Gastrocnemius medialis (tissue), 4 donors: ENCODE measurements at regions not wholly inside any gene's neighbourhood (a gene's known extent, or its start where the extent isn't known, plus 50 kb on each side); places are given as distances from the start of the nearest gene placed in this dataset.
"Not testable (repeated sequence)": the region's sequence is repeated elsewhere in the genome, so short reads cannot be mapped to it uniquely, and the experiment has no call there.

Source experiments
- ATAC-seq, 2 donors: fragments of 150-250 bp; one replicate each; pipeline ENCODE4 v1.9.1; 2016
- DNase-seq, 2 donors: peaks; one replicate each; pipeline ENCODE4 v3.0.0-alpha.2; 2019
- H3K27ac ChIP-seq, 4 donors: fragments of 200-600 bp; sonication (generic); 1 replicate in 1 of 4; 2 replicates in 3 of 4; pipeline ENCODE4 v1.5.1; 2016 to 2018; ENCODE audit warnings: mild to moderate bottlenecking in 2 of 4, moderate library complexity in 1 of 4
- H3K27me3 ChIP-seq, 3 donors: fragments of 200-600 bp; sonication (generic) in 2 of 3; 1 replicate in 1 of 3; 2 replicates in 2 of 3; pipeline versions ENCODE4 v1.5.1 to v1.6.0; 2016 to 2019; ENCODE audit warnings: mild to moderate bottlenecking in 1 of 3, moderate library complexity in 1 of 3
- H3K36me3 ChIP-seq, 2 donors: fragments of 200-600 bp; sonication (generic) in 1 of 2; one replicate each; pipeline ENCODE4 v1.5.1; 2017 to 2018
- H3K4me1 ChIP-seq, 2 donors: fragments of 200-600 bp; sonication (generic) in 1 of 2; one replicate each; pipeline ENCODE4 v1.5.1; 2016 to 2017; ENCODE audit warnings: mild to moderate bottlenecking in 2 of 2
- H3K4me3 ChIP-seq, 4 donors: fragments of 200-600 bp; sonication (generic) in 3 of 4; 1 replicate in 1 of 4; 2 replicates in 3 of 4; pipeline ENCODE4 v1.5.1; 2016 to 2019; ENCODE audit warnings: mild to moderate bottlenecking in 2 of 4
- H3K9me3 ChIP-seq, 3 donors: fragments of 200-600 bp; sonication (generic) in 2 of 3; 1 replicate in 1 of 3; 2 replicates in 2 of 3; pipeline ENCODE4 v1.5.1; 2016 to 2019
- CTCF ChIP-seq, 5 experiments: fragments of 450-650 bp in 3 of 5; fragments of 200-600 bp in 2 of 5; sonication (generic) in 2 of 5; IDR thresholded peaks in 4 of 5; conservative IDR thresholded peaks in 1 of 5; 1 replicate in 4 of 5; 2 replicates in 1 of 5; pipeline ENCODE4 v1.5.1; 2016 to 2019; ENCODE audit warnings: antibody characterized with exemption in 5 of 5, mild to moderate bottlenecking in 3 of 5, moderate library complexity in 3 of 5
- POLR2A ChIP-seq, 2 donors: fragments of 450-650 bp; IDR thresholded peaks; one replicate each; pipeline ENCODE4 v1.6.1; 2017; ENCODE audit warnings: antibody characterized with exemption in 2 of 2, mild to moderate bottlenecking in 2 of 2, moderate library complexity in 2 of 2
- in situ Hi-C, 4 donors: fragments of 200-750 bp; cut with MboI; loops; one replicate each; pipeline versions ENCODE4 v1.15.0 to v1.8.0; 2017; ENCODE audit warnings: low sequenced_read_pairs in 4 of 4
- intact Hi-C: fragments of 100-400 bp; cut with DNase I; formaldehyde crosslinking; loops from one replicate; pipeline ENCODE4 v1.15.1; 2023; ENCODE audit warnings: low total_unique reads

- H3K27me3 ChIP-seq: no peaks in the 10 kb centered on the region
- in situ Hi-C loops: no loop called here
- no peaks in the 10 kb centered on the region for H3K9me3 ChIP-seq
- H3K4me3 ChIP-seq: no peak overlapping the region
- DNase-seq: no peak
- no peaks in the 10 kb centered on the region for H3K4me1 ChIP-seq
- H3K36me3 ChIP-seq: no peaks in the 10 kb centered on the region
- intact Hi-C loops: no loop called here
- ATAC-seq: no peak
- no peak for TF ChIP-seq CTCF (IDR thresholded peaks at IDR 0.05 in 4 of 5, conservative IDR thresholded peaks at IDR 0.05 in 1 of 5)
- no peak for TF ChIP-seq POLR2A (IDR thresholded peaks at IDR 0.05)
- H3K27ac ChIP-seq: no peak overlapping the region
These were observed 255.2 kb upstream of the WSB1 start for GRCh38 chr17:27038676-27039075.

- H3K4me3 ChIP-seq, in situ Hi-C loops, DNase-seq, intact Hi-C loops, H3K36me3 ChIP-seq, ATAC-seq, H3K27ac ChIP-seq, H3K4me1 ChIP-seq, H3K9me3 ChIP-seq, H3K27me3 ChIP-seq: not testable (repeated sequence)
These were observed 248.9 kb upstream of the WSB1 start for GRCh38 chr17:27045039-27045438.

GRCh38 chr17:27049104-27049784 is 244.7 kb upstream of the WSB1 start:
- Histone ChIP-seq H3K36me3 (no peaks in the 10 kb centered on the region), H3K27ac (no peak overlapping the region), H3K4me1 (no peaks in the 10 kb centered on the region), H3K27me3 (no peaks in the 10 kb centered on the region), H3K9me3 (no peaks in the 10 kb centered on the region), H3K4me3 (no peak overlapping the region)
- ATAC-seq: no peak
- intact Hi-C loops: no loop called here
- in situ Hi-C loops: no loop called here
- TF ChIP-seq CTCF (IDR thresholded peaks at IDR 0.05 in 4 of 5, conservative IDR thresholded peaks at IDR 0.05 in 1 of 5) (no peak), POLR2A (IDR thresholded peaks at IDR 0.05) (no peak)
- no peak for DNase-seq

GRCh38 chr17:27065588-27065987 is 228.3 kb upstream of the WSB1 start:
- in situ Hi-C loops: no loop called here
- intact Hi-C loops: no loop called here

GRCh38 chr17:27066315-27066714 is 227.6 kb upstream of the WSB1 start:
- in situ Hi-C loops (no loop called here), intact Hi-C loops (no loop called here)
- Histone ChIP-seq H3K36me3 (no peaks in the 10 kb centered on the region), H3K4me3 (no peak overlapping the region), H3K27me3 (no peaks in the 10 kb centered on the region), H3K9me3 (no peaks in the 10 kb centered on the region), H3K4me1 (no peaks in the 10 kb centered on the region), H3K27ac (no peak overlapping the region)
- no peak for DNase-seq
- TF ChIP-seq CTCF (IDR thresholded peaks at IDR 0.05 in 4 of 5, conservative IDR thresholded peaks at IDR 0.05 in 1 of 5): no peak
- TF ChIP-seq POLR2A (IDR thresholded peaks at IDR 0.05): no peak
- ATAC-seq: no peak

More at GRCh38 chr17:27065588-27065987, 228.3 kb upstream of the WSB1 start:
- Histone ChIP-seq H3K27me3 (no peaks in the 10 kb centered on the region), H3K36me3 (no peaks in the 10 kb centered on the region), H3K9me3 (no peaks in the 10 kb centered on the region), H3K4me3 (no peak overlapping the region), H3K27ac (no peak overlapping the region), H3K4me1 (no peaks in the 10 kb centered on the region)
- TF ChIP-seq CTCF (IDR thresholded peaks at IDR 0.05 in 4 of 5, conservative IDR thresholded peaks at IDR 0.05 in 1 of 5) (no peak), POLR2A (IDR thresholded peaks at IDR 0.05) (no peak)
- ATAC-seq: no peak
- DNase-seq: no peak
